Keratinocyte (primary cell): ENCODE measurements at regions not wholly inside any gene's neighbourhood (a gene's known extent, or its start where the extent isn't known, plus 50 kb on each side); places are given as distances from the start of the nearest gene placed in this dataset.

Source experiments
- DNase-seq: peaks from one replicate; pipeline ENCODE4 v3.0.0-alpha.2; 2011; ENCODE audit warnings: low read depth, missing footprints, low spot score
- FAIRE-seq: peaks from 2 replicates; lab custom pipeline; 2011; peaks lifted over from hg19 to GRCh38; lab: Jason Lieb, UNC
- H2AFZ ChIP-seq: 2 replicates; pipeline ENCODE4 v1.6.0; 2012; ENCODE audit warnings: low read length, control low read depth, inconsistent platforms; ENCODE audit not compliant: control insufficient read depth
- H3K27ac ChIP-seq: 2 replicates; pipeline ENCODE4 v1.5.1; 2011; ENCODE audit warnings: low read length; ENCODE audit not compliant: control insufficient read depth, insufficient read depth
- H3K27me3 ChIP-seq: 3 replicates; pipeline ENCODE4 v1.6.0; 2011; ENCODE audit warnings: low read length; ENCODE audit not compliant: control insufficient read depth, insufficient read depth; ENCODE audit errors: extremely low read depth
- H3K36me3 ChIP-seq, 2 experiments: 2 replicates in 1 of 2; 3 replicates in 1 of 2; pipeline ENCODE4 v1.5.1; 2011; ENCODE audit warnings: low read length in 2 of 2, mild to moderate bottlenecking in 1 of 2; ENCODE audit not compliant: control insufficient read depth in 2 of 2, insufficient read depth in 2 of 2; ENCODE audit errors: extremely low read depth in 1 of 2
- H3K4me1 ChIP-seq: 3 replicates; pipeline ENCODE4 v1.5.1; 2011; ENCODE audit warnings: low read length; ENCODE audit not compliant: control insufficient read depth, insufficient read depth; ENCODE audit errors: extremely low read depth
- H3K4me2 ChIP-seq: 3 replicates; pipeline ENCODE4 v1.6.0; 2011; ENCODE audit warnings: low read depth, low read length; ENCODE audit not compliant: control insufficient read depth, insufficient read depth; ENCODE audit errors: extremely low read depth
- H3K4me3 ChIP-seq, 3 experiments: fragments of 200-600 bp in 1 of 3; sonication (generic) in 1 of 3; 2 replicates in 2 of 3; 3 replicates in 1 of 3; pipeline ENCODE4 v1.5.1; 2011 to 2016; ENCODE audit warnings: low read length in 3 of 3, mild to moderate bottlenecking in 3 of 3, control low read depth in 2 of 3, inconsistent platforms in 1 of 3, low read depth in 1 of 3, mixed read lengths in 1 of 3, mixed run types in 1 of 3, moderate library complexity in 1 of 3; ENCODE audit not compliant: control insufficient read depth in 2 of 3, insufficient read depth in 2 of 3; ENCODE audit errors: extremely low read depth in 1 of 3
- H3K79me2 ChIP-seq: 2 replicates; pipeline ENCODE4 v1.6.0; 2012; ENCODE audit warnings: low read length; ENCODE audit not compliant: control insufficient read depth, insufficient read depth
- H3K9ac ChIP-seq: 3 replicates; pipeline ENCODE4 v1.6.0; 2011; ENCODE audit warnings: low read length; ENCODE audit not compliant: control insufficient read depth, insufficient read depth; ENCODE audit errors: extremely low read depth
- H3K9me1 ChIP-seq: 3 replicates; pipeline ENCODE4 v1.6.0; 2011; ENCODE audit warnings: low read length; ENCODE audit not compliant: control insufficient read depth, insufficient read depth; ENCODE audit errors: extremely low read depth
- H3K9me3 ChIP-seq: 2 replicates; pipeline ENCODE4 v1.5.1; 2012; ENCODE audit warnings: low read depth, low read length; ENCODE audit not compliant: control insufficient read depth
- H4K20me1 ChIP-seq: 3 replicates; pipeline ENCODE4 v1.6.0; 2011; ENCODE audit warnings: low read length; ENCODE audit not compliant: control insufficient read depth, insufficient read depth; ENCODE audit errors: extremely low read depth
- CTCF ChIP-seq, 3 experiments: IDR thresholded peaks in 1 of 3; conservative IDR thresholded peaks in 1 of 3; optimal IDR thresholded peaks in 1 of 3; 2 replicates in 2 of 3; 3 replicates in 1 of 3; pipeline versions ENCODE3 to v1.5.1; 2011; ENCODE audit warnings: low read length in 3 of 3, mild to moderate bottlenecking in 3 of 3, moderate library complexity in 2 of 3, control low read depth in 1 of 3, inconsistent platforms in 1 of 3; ENCODE audit not compliant: insufficient read depth in 2 of 3; ENCODE audit errors: extremely low read depth in 1 of 3
- EZH2 ChIP-seq: IDR thresholded peaks from one replicate; pipeline ENCODE4 v1.6.1; 2012; ENCODE audit warnings: inconsistent platforms, mild to moderate bottlenecking, low read length, moderate library complexity
- dilution Hi-C: fragments of 300-500 bp; cut with MboI; formaldehyde crosslinking; loops from one replicate; pipeline ENCODE4 v1.7.0; 2020; ENCODE audit warnings: low sequenced_read_pairs; ENCODE audit not compliant: extremely low pct_ligation_motif_present

GRCh38 chr11:70527046-70527395 lies 128.7 kb downstream of the CTTN start:
- dilution Hi-C loops = no loop called here
- no peak for FAIRE-seq
- TF ChIP-seq EZH2 (no peak), CTCF (optimal IDR thresholded peaks at IDR 0.05 in 1 of 3, IDR thresholded peaks at IDR 0.05 in 1 of 3, conservative IDR thresholded peaks at IDR 0.05 in 1 of 3; ENCODE audit: extremely low read depth in 1 of 3, insufficient read depth in 2 of 3, low read length in 3 of 3) (no peak)

DNA sequence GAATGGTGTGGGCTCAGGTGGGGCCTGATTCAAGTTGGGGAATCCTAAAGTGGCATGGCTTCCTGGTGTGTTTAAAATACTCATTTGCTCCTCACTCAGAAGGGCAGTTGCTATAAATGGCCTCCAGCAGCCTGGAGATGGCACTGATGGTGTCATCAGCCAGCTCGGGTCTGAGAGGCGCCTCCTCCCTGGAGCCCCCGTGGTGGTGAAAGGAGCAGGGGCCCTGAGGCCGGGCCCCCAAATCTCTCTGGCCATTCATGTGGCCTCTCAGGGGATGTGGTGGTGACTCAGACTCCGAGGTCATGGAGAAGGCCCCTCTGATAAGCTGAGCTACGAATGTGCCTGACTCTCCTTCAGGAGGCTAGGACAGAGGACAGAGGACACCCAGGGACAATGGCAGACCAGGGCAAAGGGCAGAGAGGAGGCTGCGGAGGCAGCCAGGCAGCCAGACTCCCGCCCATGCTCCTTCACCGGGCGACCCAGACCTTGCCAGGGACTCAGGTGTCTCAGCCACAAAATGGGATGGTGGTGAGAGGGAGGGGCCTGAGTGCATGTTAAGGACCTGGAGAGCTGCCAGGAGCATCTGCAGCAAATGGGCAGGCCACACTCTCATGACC lies 129.2 kb downstream of the CTTN start:
- no peak overlapping the region for H3K9ac ChIP-seq
- H4K20me1 ChIP-seq = no peaks in the 10 kb centered on the region
- no peaks in the 10 kb centered on the region for H3K27me3 ChIP-seq
- no peak overlapping the region for H3K4me3 ChIP-seq
- no peaks in the 10 kb centered on the region for H3K79me2 ChIP-seq
- H3K27ac ChIP-seq = no peak overlapping the region
- FAIRE-seq (no peak), DNase-seq (no peak)
- H3K9me3 ChIP-seq = peaks cover 8% of the 10 kb centered on the region
- H3K9me1 ChIP-seq = no peaks in the 10 kb centered on the region
- H3K4me2 ChIP-seq = no peak overlapping the region
- peaks cover 8% of the 10 kb centered on the region for H3K4me1 ChIP-seq
- TF ChIP-seq EZH2 (no peak), CTCF (optimal IDR thresholded peaks at IDR 0.05 in 1 of 3, IDR thresholded peaks at IDR 0.05 in 1 of 3, conservative IDR thresholded peaks at IDR 0.05 in 1 of 3; ENCODE audit: extremely low read depth in 1 of 3, insufficient read depth in 2 of 3, low read length in 3 of 3) (no peak)
- H3K36me3 ChIP-seq = no peaks in the 10 kb centered on the region
- no peak overlapping the region for H2AFZ ChIP-seq
- dilution Hi-C loops = no loop called here

More at GRCh38 chr11:70527046-70527395, 128.7 kb downstream of the CTTN start:
- no peak overlapping the region for H3K4me2 ChIP-seq
- DNase-seq = no peak
- no peak overlapping the region for H3K9ac ChIP-seq
- H3K4me1 ChIP-seq = peaks cover 8% of the 10 kb centered on the region
- H3K9me3 ChIP-seq = peaks cover 8% of the 10 kb centered on the region
- no peak overlapping the region for H3K4me3 ChIP-seq
- H2AFZ ChIP-seq = no peak overlapping the region
- no peak overlapping the region for H3K27ac ChIP-seq
- no peaks in the 10 kb centered on the region for H3K9me1 ChIP-seq
- H3K27me3 ChIP-seq = peaks cover 3% of the 10 kb centered on the region
- no peaks in the 10 kb centered on the region for H3K36me3 ChIP-seq
- H4K20me1 ChIP-seq = no peaks in the 10 kb centered on the region
- no peaks in the 10 kb centered on the region for H3K79me2 ChIP-seq
